T follicular helper cell (primary cell): ENCODE measurements at regions not wholly inside any gene's neighbourhood (a gene's known extent, or its start where the extent isn't known, plus 50 kb on each side); places are given as distances from the start of the nearest gene placed in this dataset.

Experiments used
- DNase-seq: peaks from one replicate; pipeline ENCODE4 v3.0.0-alpha.2; 2020; ENCODE audit warnings: low read depth

DNA sequence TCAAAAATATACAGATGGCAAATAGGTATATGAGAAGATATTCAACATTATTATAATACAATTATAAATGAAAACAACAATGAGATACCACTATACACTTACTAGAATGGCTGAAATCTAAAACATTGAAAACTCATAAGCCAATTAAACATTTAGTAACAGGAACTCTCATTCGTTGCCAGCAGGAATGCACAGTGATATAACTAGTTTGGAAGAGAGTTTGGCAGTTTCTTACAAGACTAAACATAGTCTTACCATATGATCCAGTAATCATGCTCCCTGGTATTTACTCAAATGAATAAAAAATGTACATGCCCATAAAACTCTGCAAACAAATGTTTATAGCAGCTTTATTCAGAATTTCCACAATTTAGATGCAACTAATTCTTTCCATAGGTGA, 476.2 kb upstream of the COBL start:
- no peak for DNase-seq

DNA sequence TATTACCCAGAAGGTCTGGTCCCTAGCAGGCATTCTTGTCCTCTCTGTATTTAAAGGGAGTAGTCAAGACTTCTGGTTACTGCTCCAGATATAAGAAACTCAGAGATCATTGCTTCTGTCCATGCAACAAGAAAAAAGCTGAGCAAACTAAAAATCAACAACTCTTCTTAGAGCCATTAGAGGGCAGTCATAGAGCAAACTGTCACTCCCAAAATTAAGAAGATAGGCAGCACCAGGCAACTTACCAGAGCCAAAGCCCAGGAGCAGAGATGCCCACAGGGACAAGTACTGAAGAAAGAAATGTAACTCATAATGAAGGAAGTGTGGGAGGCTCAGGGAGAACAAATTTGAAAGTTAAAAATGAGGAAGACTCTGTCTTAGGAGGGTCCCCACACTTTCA, 472.9 kb upstream of the COBL start:
- no peak for DNase-seq

DNA sequence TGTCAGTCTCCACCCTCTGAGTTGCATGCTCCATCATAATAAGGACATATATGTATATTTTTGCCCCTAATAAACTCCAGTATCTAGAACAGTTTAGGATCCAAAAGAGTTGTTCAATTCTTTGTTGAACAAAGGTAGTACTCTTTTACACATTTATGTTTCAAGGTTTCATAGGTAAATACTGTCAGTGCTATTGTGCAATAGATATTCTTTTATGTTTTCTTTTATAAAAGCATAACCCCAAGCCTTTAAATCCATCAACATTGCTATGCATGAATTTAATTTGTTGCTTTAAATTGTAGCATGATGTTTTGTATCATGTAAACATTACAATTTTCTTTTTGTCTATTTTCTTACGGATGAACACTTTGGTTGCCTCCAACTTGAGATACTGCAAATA, 469.7 kb upstream of the COBL start:
- DNase-seq = no peak

DNA sequence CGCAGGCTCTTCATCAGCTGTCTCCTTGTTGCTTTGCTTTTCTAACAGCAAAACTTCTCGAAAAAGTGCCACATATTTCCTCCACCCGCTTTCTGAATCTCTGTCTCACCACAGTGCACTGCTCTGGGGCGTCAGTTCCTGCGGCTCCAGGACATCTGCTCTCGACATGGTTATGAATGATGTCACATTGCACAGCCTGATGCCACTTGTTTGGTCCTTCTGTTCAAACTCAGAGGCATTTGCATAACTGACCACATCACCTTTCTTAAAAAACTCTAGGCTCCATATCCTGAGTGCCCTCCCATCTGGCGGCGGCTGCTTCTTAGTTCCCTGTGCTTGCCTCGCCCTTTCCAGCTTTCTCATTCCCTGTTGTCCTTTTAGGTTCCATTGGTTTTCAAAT, 469.3 kb upstream of the COBL start:
- DNase-seq = no peak

DNA sequence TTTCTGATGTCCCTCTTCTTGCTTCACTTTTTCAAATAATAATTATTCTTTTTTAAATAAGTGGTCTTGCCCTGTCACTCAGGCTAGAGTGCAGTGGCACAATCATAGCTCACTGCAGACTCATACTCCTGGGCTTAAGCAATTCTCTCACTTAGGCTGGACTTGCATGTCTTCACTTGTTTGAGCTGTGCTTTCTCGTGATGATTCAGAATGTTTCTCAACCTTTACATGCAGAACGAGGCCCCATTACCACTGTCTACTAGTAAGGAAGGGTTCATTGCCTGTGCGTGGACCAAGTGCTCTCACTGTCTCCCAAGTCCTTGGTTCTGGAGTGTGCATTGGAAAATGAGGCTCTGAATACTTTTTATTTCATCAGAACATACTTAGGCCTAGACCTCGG, 468.6 kb upstream of the COBL start:
- DNase-seq = no peak

DNA sequence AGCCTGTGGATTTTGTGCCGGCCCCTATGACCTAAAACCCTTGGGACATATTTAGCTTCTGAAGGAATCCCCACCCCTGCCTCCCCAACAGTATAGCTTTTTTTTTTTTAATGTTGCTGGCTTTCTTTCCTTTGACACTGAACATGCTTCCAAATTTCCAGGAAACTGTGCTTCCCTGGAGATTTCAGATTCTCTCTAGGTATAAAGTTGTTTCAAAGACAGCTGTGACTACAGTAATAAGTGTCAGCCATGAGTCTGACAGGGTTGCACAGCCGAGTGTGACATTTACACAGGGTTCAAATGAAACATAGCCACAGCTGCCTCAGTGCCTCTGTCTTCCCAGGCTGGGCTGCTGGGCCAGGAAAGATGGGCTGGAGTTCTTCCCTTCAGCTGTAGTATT, 466.6 kb upstream of the COBL start:
- DNase-seq = no peak

DNA sequence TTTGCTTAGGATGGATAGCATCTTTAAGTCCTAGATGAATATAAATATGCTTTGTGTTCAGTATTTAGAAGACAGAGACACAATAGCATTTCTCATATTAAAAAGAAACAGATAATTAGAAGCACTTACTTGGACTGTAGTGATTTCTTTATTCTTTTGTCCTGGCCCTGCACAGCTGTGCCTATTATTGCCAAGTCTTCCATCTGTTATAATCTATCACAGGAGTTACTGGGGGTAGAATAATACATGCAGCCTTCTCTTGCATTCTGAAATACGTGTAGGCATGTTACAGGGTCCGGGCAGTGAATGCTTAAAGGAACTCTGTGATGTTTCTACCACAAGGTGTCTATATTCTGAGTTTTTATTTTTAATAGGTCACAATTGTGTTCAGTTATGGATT, 461.5 kb upstream of the COBL start:
- no peak for DNase-seq

DNA sequence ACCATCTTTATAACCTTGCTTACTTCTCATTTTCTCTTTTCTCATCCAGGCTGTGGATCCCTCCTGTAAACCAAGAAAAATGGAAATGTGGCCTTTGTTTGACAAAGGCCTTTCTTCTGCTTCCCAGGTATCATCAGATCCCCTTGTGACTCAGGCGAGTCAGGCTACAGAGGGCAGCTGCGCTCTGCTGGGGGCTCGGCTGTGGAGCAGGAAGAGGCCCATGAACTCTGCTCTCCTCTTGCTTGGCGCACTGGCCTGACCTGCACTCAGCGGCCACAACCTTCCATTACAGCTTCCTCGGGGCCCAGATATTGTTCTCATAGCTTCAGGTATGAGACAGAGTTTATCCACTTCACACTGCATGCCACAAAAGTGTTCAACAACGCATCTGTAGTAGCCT, 457.6 kb upstream of the COBL start:
- DNase-seq = no peak

DNA sequence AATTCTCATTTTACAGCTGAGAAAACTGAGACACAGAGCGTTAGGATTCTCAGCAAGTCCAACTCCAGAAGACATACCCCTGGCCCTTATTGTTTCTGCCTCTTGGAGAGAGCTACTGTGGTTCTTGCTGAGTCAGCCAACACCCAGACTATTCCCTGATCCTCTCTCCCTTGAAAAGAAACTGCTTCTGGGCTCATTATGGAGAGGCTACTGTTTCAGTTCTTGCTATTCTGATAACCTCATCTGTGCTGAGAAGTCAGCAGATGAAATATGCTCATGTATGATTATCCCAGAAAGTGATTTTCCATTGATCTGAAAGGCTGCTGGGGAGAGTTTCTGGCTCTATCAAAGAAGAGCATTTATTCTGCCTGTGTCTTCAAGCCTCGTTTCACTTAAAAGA, 455.6 kb upstream of the COBL start:
- no peak for DNase-seq

DNA sequence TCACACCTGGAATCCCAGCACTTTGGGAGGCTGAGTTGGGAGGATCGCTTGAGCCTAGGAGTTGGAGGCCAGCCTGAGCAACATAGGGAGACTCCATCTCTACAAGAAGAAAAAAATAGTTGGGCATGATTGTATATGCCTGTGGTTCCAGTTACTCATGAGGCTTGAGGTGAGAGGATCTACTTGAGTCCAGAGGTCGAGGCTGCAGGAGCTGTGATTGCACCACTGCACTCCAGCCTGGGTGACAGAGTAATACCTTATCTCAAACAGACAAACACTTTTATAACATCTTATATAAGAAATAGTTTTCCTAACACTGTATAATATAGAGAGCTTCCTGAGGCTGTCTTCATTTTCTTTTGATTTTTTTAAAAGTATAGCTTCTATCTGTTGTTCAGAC, 448.4 kb upstream of the COBL start:
- no peak for DNase-seq

DNA sequence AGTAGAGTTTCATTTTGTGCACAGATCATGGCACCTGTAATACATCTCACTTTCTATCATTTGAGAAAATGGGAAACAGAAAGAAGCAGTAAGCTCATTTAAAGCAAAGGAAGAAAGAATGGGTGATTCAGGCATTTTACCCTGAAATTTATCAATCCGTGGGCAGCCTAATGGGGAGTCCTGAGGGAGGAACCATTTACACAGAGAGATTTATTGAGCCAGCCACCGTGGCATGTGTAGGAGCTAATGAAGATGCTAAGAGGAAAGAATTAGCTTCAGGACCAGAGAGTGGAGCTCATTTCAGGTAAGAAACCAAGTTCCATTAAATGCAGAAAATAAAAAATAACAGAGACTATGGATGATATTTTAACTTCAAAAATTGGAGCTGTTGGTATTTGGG, 443.4 kb upstream of the COBL start:
- DNase-seq = no peak

DNA sequence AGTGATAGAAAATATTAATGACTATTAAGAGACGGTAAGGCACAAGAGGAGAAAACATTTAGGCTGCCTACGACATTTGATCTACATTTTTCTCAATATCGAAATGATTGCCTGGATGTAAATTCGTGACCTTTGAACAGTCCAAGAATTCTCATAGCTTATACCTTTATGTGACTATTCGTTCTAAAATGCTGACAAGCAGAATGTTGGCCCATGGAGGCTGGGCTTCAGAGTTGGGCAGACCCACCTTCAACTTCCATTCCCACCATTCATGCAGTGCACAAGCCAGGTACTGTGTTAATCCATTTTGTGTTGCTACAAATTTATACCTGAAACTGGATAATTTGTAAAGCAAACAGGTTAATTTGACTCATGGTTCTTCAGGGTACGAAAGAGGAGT, 441.4 kb upstream of the COBL start:
- no peak for DNase-seq

DNA sequence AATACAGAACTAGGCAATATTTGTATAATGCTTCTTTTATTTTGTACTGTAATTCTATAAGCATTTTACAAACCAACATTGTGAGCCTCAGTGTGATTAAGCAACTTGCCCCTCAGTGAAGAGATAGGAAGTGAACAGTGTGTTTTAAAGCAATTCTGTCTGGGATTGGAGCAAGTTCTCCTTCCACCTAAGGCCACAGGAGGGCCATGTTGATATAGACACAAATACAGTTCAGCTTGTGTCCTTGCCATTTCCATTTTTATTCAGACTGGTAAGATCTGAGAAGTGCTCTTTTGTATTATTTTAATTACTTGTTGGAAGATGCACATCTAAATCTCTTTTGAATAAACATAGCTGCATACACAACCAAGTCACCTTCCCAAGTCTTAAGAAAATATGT, 416.3 kb upstream of the COBL start:
- no peak for DNase-seq

DNA sequence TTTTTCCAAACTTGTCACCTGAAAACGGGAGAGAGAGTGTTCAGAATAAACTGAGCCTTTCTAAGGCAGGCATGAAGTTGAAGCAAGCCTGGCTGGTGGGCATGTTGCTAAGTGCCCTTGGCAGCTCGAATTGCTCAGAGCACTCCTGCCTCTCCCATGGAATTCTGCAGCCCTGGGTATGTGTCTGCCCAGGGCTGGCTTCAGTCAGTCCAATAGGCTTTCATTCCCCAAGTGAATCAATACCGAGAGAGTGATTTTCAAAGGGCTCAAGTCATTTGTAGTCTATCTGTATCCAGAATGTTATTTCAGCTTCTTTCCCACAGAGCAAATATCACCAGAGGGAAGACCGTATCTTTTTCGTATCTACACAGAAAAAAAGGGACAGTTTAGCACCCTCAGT, 415.5 kb upstream of the COBL start:
- DNase-seq = no peak

DNA sequence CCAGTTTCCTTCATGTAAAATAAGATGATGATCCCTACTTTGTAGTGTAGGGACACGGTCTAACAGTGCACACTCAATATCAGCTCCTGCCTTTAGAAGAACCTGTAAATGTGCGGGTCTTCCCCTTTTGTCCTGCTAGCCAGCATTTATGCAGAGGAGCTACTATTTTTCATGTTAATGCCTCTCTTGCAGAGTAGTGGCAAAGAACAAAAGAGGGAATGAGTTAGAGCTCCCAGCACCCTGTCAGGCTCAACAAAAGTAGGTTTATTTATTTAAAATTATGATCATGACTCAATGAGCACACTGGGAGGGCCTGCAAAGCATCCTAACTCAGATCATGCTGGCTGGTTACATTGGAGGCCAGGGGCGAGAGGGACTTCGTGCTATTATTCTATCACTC, 414.5 kb upstream of the COBL start:
- no peak for DNase-seq

DNA sequence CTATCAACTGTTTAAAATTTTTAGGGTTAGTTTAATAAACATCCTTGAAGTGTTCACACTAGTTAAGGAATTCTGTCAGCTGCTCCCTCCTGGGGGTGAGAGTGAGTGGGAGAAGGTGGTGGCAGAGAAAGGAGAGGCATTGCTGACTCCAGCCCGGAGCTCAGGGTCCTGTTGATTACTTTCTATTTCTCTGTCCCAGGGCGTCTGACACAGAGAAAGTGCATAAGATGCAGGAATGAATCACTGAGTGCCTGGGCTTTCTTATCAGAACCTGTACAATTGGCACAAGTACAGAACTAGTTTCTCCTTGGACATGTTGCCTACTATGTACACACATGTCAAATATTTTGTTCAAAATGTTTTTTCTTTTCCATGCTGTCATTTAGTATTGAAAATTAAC, 410.8 kb upstream of the COBL start:
- DNase-seq = no peak

DNA sequence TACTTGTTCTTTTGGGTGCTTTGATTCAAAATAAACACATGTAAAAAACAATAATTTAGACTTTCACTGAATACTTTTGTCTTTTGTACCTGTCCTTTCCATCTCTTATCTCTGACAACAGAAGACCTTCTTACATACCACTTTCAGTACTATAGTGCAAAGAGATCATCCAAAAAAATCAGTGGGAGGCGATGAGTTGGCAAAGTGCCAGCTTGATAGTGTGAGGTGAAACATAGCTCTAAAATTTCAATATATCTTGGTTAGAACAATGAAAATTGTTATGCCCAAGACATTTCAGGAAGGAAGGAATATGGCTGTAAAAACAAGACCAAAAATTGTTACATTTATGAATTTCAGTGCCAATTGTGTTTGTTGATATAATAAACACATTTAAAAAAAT, 390.2 kb upstream of the COBL start:
- DNase-seq = no peak

DNA sequence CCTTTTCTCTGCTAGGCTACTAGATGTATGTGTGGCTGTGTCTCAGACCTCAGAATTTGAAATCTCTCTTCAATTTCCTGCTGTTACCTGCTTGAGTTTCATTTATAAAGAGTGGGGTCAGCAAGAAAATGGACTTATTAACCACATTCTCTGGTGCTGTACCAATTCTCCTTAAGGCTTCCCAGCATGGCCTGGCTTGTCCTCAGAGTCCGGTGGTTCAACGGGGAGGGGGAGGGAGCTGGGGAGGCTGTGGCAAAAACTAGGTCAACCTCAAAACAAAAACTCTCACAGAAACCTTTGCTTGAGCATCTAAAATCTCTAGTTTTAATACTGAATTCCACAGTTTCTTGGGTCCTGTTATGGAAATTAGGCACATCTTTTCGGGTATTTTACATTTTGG, 389.1 kb upstream of the COBL start:
- no peak for DNase-seq

DNA sequence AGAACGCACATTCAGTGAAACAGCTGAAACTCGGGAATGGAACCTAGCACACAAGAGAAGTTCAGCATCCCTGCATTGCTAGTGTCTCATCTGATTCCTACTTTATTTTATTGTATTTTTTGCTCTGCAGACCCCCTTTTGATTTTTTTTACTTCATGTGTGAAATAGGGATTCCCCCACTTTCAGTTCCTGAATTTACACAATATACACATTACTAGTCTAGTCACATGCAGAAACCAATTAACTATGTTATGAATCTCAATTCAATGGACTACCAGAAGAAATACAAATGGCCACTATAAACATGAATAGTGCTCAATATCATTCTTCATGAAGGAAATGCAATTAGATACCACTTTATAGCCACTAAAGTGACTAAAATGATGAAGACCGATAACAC, 386.1 kb upstream of the COBL start:
- no peak for DNase-seq

DNA sequence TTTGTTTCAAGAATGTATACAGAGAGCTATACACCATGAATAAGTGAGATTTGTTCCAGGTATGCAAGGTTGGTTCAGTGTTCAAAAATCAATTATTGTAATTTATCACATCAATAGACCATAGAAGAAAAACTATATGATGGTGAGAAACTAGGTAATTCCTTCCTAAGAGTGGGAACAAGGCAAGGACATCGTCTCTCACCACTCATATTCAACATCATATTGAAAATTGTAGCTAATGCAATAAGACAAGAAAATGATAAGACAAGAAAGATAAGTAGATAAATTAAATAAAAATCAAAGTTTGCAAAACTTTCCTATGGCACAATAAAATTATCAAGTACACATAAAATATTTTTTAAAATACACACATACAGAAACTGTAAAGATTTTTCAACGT, 385.3 kb upstream of the COBL start:
- no peak for DNase-seq

DNA sequence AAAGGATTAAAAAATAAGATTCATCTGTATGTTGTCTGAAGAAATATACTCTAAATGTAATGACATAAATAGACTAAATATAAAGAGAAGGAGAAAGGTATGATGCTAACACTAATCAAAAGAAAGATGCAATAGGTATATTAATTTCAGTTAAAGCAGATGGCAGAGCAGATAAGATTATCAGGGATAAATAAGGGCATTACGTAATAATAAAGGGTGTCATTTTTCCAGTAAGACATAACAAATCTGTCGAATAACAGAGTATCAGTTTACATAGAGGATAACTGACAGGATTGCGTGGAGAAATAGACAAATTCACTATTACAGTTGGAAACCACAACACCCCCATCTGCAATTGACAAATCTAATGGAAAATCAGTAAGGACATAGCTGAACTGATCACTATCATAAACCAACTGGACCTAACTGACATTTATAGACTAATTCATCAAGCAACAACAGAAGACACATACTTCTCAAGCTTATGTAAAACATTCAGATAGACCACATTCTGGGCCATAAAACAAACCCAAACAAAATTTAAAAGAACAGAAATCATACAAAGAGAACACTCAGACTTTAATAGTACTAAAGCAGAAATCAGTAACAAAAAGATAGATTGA, 384.1 kb upstream of the COBL start:
- DNase-seq = no peak

DNA sequence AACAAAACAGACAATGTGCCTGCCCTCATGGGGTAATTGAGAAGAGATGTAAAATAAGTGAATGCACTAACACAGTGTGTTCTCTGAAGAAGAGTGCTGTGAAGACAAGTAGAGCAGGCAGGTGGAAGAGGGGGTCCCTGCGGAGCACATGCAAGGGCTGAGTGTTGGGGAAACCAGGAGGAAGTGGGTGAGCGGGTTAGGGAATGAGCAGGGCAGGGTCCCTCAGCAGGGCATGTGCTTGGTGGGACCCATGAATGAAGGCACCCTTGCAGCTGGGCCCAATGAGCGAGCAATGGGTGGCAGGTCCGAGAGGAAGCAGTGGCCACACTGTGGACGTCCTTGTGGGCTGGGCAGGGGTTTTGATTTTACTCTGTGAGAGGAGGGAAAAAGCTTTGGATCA, 376.6 kb upstream of the COBL start:
- no peak for DNase-seq

DNA sequence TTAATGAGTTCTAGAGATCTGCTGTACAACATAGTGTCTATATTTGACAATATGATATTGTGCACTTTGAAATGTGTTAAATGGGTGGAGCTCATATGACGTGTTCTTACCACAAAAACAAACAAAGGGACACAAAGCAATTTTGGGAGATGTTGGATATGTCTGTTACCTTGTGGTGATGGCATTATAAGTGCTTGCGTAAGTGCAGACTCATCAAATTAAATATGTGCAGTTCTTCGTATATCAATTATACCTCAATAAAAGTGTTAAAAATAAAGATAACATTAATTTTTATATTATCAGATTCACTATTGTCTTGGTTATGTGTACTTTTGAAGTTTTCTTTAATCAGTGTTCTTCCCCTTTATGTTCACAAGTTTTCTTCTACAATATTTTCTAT, 372.9 kb upstream of the COBL start:
- DNase-seq = no peak

DNA sequence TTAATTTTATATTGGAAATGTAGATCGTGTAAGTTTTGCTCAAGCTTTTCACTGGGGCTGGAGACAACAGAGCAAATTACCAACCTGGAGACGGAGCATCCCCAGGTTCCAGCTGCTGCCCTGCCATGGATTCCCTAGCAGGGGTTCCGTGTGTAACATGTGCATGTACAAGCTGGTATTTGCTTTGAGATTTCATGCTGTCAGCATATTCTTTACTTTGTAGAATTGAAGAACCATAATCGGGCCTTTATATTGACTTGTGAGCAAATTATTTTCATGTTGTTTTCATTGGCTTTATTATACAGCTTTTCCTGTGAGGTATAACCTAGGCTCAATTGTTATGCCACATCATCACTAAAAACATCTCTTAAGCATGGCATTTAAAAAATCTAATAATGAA, 369.2 kb upstream of the COBL start:
- DNase-seq = no peak
